ENCODE measurements at regions not wholly inside any gene's neighbourhood (a gene's known extent, or its start where the extent isn't known, plus 50 kb on each side); places are given as distances from the start of the nearest gene placed in this dataset.

DNA sequence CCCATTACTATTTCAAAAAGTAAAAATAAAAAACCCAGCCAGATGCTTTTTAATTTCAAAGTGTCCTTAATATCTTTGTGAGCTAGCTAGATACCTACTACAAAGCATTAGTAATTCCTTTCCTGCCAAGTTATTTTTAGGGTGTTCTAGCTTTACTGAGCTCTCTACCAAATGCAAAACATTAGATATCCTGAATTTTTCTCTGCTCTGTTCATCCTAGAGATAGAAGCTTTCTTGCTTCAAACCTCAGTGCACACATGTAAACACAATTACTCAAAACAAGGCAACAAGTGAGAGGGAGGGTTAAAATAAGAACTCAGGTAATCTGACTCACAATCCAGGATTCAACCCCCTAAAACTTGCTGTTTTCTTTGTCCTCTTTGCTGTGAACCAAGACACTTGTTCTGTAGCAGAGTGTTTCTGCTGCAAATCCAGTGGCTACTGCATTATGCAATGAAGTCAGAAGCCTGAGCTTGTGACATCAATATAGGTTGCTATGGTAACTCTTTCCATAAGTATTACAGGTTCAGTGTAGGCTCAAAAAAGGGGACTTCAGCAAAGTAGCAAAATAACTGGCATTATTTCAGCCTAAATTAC is 72.6 kb upstream of the STXBP5 start:
- Histone ChIP-seq H3K9me3 (no peaks in the 10 kb centered on the region), H3K4me3 (no peak overlapping the region), H3K27ac (replicated peaks in 1 of 4) (no peak overlapping the region), H3K27me3 (no peaks in the 10 kb centered on the region), H3K36me3 (no peaks in the 10 kb centered on the region), H3K4me1 (peaks cover 0 to 5% (median 0%) of the 10 kb centered on the region in 4 donors)
- DNase-seq (ENCODE audit: extremely low spot score), result no peak
- intact Hi-C loops (cut with DNase I), result no loop called here
- TF ChIP-seq, protein P1, sequence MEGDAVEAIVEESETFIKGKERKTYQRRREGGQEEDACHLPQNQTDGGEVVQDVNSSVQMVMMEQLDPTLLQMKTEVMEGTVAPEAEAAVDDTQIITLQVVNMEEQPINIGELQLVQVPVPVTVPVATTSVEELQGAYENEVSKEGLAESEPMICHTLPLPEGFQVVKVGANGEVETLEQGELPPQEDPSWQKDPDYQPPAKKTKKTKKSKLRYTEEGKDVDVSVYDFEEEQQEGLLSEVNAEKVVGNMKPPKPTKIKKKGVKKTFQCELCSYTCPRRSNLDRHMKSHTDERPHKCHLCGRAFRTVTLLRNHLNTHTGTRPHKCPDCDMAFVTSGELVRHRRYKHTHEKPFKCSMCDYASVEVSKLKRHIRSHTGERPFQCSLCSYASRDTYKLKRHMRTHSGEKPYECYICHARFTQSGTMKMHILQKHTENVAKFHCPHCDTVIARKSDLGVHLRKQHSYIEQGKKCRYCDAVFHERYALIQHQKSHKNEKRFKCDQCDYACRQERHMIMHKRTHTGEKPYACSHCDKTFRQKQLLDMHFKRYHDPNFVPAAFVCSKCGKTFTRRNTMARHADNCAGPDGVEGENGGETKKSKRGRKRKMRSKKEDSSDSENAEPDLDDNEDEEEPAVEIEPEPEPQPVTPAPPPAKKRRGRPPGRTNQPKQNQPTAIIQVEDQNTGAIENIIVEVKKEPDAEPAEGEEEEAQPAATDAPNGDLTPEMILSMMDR (IDR thresholded peaks at IDR 0.05), result no peak
- TF ChIP-seq POLR2AphosphoS5 (IDR thresholded peaks at IDR 0.05) (no peak), POLR2A (IDR thresholded peaks at IDR 0.05; ENCODE audit: low read depth) (no peak), EP300 (IDR thresholded peaks at IDR 0.05) (no peak)

DNA sequence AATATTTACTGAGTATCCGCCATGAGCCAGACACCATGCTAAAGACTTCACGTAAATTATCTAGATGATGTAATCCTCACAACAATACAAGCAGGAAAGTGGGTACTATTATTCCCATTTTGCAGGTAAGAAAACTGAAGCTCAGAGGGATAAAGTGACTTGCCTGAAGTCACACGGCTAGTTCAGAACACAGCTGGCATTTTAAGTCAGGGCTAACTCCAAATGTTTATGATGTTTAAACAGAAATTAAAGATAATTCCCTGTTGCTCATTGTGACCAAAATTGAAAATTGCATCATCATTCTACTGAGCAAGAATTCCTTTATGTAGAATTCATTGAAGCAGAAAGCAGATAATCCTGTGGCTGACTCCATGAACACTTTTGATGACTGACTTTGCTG is 71.3 kb upstream of the STXBP5 start:
- TF ChIP-seq, protein P1 (IDR thresholded peaks at IDR 0.05), result no peak
- no peak for TF ChIP-seq POLR2AphosphoS5 (IDR thresholded peaks at IDR 0.05)
- no peak for TF ChIP-seq EP300 (IDR thresholded peaks at IDR 0.05)
- no peak for TF ChIP-seq POLR2A (IDR thresholded peaks at IDR 0.05; ENCODE audit: low read depth)
- no peak overlapping the region for H3K4me3 ChIP-seq
- peaks cover 0 to 5% (median 0%) of the 10 kb centered on the region in 4 donors for H3K4me1 ChIP-seq
- no peaks in the 10 kb centered on the region for H3K36me3 ChIP-seq
- no peaks in the 10 kb centered on the region for H3K9me3 ChIP-seq
- intact Hi-C loops (cut with DNase I), result no loop called here
- no peak for DNase-seq (ENCODE audit: extremely low spot score)
- H3K27me3 ChIP-seq, result no peaks in the 10 kb centered on the region
- WGBS, result 95% methylated on average over 3 of the region's 3 CpGs
- H3K27ac ChIP-seq (replicated peaks in 1 of 4), result no peak overlapping the region

GRCh38 chr6:147133669-147134068 is 70.5 kb upstream of the STXBP5 start:
- TF ChIP-seq POLR2AphosphoS5 (IDR thresholded peaks at IDR 0.05), result no peak
- TF ChIP-seq, protein P1 (IDR thresholded peaks at IDR 0.05), result no peak
- no peak for TF ChIP-seq EP300 (IDR thresholded peaks at IDR 0.05)
- TF ChIP-seq POLR2A (IDR thresholded peaks at IDR 0.05; ENCODE audit: low read depth), result no peak
- no peak overlapping the region for H3K27ac ChIP-seq (replicated peaks in 1 of 4)
- intact Hi-C loops (cut with DNase I), result no loop called here
- H3K4me1 ChIP-seq, result peaks cover 0 to 5% (median 0%) of the 10 kb centered on the region in 4 donors
- no peak overlapping the region for H3K4me3 ChIP-seq
- no peaks in the 10 kb centered on the region for H3K36me3 ChIP-seq
- WGBS, result 93% methylated on average over 4 of the region's 4 CpGs
- no peaks in the 10 kb centered on the region for H3K9me3 ChIP-seq
- H3K27me3 ChIP-seq, result no peaks in the 10 kb centered on the region
- DNase-seq (ENCODE audit: extremely low spot score), result no peak

GRCh38 chr6:147135211-147135681 is 69.0 kb upstream of the STXBP5 start:
- no peaks in the 10 kb centered on the region for H3K36me3 ChIP-seq
- no peak overlapping the region for H3K27ac ChIP-seq (replicated peaks in 1 of 4)
- H3K9me3 ChIP-seq, result no peaks in the 10 kb centered on the region
- no peak for DNase-seq (ENCODE audit: extremely low spot score)
- no peak overlapping the region for H3K4me3 ChIP-seq
- no peaks in the 10 kb centered on the region for H3K27me3 ChIP-seq
- intact Hi-C loops (cut with DNase I), result no loop called here
- 44% methylated on average over 2 of the region's 2 CpGs for WGBS
- no peak for TF ChIP-seq POLR2AphosphoS5 (IDR thresholded peaks at IDR 0.05)
- TF ChIP-seq, protein P1 (IDR thresholded peaks at IDR 0.05), result no peak
- TF ChIP-seq POLR2A (IDR thresholded peaks at IDR 0.05; ENCODE audit: low read depth), result no peak
- no peak for TF ChIP-seq EP300 (IDR thresholded peaks at IDR 0.05)
- H3K4me1 ChIP-seq, result peaks cover 0 to 5% (median 0%) of the 10 kb centered on the region in 4 donors

- Histone ChIP-seq H3K27ac (replicated peaks in 1 of 4) (no peak overlapping the region), H3K9me3 (no peaks in the 10 kb centered on the region), H3K36me3 (no peaks in the 10 kb centered on the region), H3K4me1 (peaks cover 0 to 5% (median 0%) of the 10 kb centered on the region in 4 donors), H3K4me3 (no peak overlapping the region), H3K27me3 (no peaks in the 10 kb centered on the region)
- intact Hi-C loops (cut with DNase I), result no loop called here
- 60% methylated on average over 2 of the region's 2 CpGs for WGBS
- no peak for DNase-seq (ENCODE audit: extremely low spot score)
- TF ChIP-seq EP300 (IDR thresholded peaks at IDR 0.05) (no peak), POLR2A (IDR thresholded peaks at IDR 0.05; ENCODE audit: low read depth) (no peak), POLR2AphosphoS5 (IDR thresholded peaks at IDR 0.05) (no peak)
- TF ChIP-seq, protein P1 (IDR thresholded peaks at IDR 0.05), result no peak
Measured at GRCh38 chr6:147136057-147136456, 68.2 kb upstream of the STXBP5 start.
